ENCODE measurements at regions not wholly inside any gene's neighbourhood (a gene's known extent, or its start where the extent isn't known, plus 50 kb on each side); places are given as distances from the start of the nearest gene placed in this dataset.

DNA sequence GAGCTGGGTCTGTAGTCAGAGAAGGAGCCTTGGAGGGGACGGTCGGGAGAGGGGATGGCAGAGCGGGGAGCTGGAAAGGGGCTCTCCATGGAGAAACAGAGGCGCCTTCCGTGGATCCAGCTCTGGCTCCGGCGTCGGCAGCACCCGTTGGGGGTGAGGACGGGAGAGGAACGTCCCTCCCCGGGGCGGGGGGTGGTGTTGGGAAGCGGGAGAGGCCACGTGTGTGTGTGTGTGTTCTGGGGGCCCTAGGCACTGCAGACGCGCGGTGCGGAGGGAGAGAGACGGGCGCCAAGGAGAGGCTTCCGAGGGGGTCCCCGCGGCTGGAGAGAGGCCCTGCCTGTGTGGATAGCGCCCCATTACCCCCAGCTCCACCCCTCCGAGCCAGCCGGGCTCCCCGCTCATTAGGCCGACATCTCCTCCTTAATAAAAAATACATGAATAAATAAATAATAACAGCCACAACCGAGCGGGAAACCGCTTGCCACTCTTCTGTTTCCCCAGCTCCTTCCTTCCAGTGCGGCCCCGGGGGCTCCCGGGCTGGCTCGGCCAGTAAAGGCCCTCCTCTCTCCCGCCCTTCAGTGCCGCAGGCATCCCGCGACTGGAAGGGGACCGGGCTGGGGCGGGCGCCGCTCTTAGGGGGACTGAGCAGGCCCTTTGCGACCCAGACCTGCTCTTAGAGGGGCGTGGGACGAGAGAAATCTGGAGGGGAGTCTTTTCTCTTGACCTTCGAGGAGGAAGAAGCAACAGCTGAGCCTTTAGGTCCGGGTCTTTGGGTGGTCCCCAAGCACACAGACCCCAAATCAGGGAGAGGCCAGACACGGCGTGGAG, 71.3 kb upstream of the ARAP3 start:
- no peak overlapping the region for H3K4me3 ChIP-seq (ENCODE audit: low read depth, low read length)
- DNase-seq (ENCODE audit: low read depth), result no peak
- TF ChIP-seq, protein P1, sequence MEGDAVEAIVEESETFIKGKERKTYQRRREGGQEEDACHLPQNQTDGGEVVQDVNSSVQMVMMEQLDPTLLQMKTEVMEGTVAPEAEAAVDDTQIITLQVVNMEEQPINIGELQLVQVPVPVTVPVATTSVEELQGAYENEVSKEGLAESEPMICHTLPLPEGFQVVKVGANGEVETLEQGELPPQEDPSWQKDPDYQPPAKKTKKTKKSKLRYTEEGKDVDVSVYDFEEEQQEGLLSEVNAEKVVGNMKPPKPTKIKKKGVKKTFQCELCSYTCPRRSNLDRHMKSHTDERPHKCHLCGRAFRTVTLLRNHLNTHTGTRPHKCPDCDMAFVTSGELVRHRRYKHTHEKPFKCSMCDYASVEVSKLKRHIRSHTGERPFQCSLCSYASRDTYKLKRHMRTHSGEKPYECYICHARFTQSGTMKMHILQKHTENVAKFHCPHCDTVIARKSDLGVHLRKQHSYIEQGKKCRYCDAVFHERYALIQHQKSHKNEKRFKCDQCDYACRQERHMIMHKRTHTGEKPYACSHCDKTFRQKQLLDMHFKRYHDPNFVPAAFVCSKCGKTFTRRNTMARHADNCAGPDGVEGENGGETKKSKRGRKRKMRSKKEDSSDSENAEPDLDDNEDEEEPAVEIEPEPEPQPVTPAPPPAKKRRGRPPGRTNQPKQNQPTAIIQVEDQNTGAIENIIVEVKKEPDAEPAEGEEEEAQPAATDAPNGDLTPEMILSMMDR (IDR thresholded peaks at IDR 0.05; ENCODE audit: low read depth, low read length, missing control alignments), result no peak

DNA sequence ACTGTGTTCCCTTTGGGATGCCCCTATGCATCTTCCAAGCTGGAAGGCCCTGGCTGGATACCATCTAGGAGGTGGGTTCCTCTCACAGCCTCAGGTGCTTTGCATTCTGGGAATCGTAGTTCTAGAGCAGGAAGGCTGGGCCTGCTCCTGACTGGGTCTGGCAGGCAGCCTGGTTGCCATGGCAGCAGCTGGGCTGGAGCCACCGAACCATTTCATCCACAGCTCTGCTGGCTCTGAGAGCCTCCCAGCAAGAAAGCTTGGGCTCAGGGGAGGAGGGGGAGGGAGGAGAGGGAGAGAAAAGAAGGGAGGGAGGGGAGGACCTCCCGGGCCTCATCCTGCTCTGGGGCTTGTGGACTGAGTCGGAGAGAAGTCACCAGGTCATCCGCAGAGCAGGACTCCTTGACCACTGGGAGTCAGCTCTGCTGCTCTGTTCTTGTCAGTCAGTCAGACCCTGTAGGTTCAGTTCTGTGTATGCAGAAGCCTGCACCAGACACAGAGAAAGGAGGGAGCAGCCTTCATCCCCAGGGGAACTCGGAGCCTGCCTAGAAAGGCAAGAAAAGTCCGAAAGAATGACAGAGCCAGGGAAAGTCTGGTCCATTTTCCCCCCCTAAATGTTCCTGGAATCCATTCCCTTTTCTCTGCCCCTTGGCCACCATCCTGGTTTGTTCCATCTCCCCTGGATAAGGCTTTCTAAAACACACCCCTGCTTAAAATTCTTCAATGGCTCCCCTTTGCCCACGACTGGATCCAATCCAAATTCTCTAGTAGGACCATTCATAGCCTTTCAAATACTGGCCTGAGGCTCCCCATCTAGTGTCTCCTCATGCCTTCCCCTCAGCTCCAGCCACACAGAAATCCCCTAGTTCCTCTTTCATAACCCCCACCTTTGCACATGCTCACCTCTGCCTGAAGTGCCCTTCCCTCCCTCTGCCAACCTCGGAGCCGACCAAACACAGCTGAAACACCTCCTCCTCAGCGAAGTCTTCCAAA, 65.4 kb upstream of the ARAP3 start:
- no peak overlapping the region for H3K4me3 ChIP-seq (ENCODE audit: low read depth, low read length)
- TF ChIP-seq, protein P1 (IDR thresholded peaks at IDR 0.05; ENCODE audit: low read depth, low read length, missing control alignments), result no peak
- no peak for DNase-seq (ENCODE audit: low read depth)

DNA sequence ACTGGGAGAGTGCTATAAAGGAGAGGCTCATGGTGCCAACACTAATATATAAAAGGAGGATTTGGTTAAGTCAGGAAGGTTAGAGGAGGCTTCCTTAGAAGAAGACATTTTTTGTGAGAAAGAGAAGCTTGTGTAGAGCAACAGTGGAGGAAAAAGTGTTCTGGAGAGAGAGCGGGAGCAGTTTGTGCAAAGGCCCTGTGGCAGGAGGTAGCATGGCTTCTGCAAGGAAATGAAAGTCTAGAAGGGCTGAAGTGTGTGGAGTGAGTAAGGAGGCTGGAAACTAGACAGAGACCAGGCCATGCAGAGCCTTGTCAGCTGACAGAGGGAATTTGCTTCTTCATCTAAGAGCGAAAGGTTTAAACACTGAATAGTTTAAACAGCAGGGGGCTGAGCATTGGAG, 64.4 kb upstream of the ARAP3 start:
- DNase-seq (ENCODE audit: low read depth), result no peak
- TF ChIP-seq, protein P1 (IDR thresholded peaks at IDR 0.05; ENCODE audit: low read depth, low read length, missing control alignments), result no peak
- no peak overlapping the region for H3K4me3 ChIP-seq (ENCODE audit: low read depth, low read length)

- no peak overlapping the region for H3K4me3 ChIP-seq (ENCODE audit: low read depth, low read length)
- TF ChIP-seq, protein P1 (IDR thresholded peaks at IDR 0.05; ENCODE audit: low read depth, low read length, missing control alignments), result no peak
- no peak for DNase-seq (ENCODE audit: low read depth)
These were observed 63.4 kb upstream of the ARAP3 start for GRCh38 chr5:141745390-141745789.

DNA sequence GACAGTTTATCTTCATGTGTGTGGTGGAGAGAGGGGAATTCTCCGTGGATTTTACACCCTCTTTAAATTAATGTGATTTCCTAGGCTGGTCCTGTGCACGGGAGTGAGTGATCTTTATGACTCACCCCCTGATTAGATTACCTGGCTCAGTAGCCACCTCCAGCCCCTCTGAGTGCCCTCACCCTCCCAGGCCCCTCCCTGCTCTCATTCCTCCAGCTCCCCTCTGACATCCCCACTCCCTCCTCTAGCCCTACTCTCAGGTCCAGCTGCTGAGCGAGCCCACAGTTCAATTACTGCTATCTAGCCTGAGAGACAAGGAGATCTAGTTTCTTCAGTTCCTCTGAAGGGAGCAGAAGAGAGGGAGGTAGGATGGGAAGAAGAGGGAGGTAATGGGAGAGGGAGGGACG, 61.8 kb upstream of the ARAP3 start:
- TF ChIP-seq, protein P1 (IDR thresholded peaks at IDR 0.05; ENCODE audit: low read depth, low read length, missing control alignments), result no peak
- no peak for DNase-seq (ENCODE audit: low read depth)
- no peak overlapping the region for H3K4me3 ChIP-seq (ENCODE audit: low read depth, low read length)

DNA sequence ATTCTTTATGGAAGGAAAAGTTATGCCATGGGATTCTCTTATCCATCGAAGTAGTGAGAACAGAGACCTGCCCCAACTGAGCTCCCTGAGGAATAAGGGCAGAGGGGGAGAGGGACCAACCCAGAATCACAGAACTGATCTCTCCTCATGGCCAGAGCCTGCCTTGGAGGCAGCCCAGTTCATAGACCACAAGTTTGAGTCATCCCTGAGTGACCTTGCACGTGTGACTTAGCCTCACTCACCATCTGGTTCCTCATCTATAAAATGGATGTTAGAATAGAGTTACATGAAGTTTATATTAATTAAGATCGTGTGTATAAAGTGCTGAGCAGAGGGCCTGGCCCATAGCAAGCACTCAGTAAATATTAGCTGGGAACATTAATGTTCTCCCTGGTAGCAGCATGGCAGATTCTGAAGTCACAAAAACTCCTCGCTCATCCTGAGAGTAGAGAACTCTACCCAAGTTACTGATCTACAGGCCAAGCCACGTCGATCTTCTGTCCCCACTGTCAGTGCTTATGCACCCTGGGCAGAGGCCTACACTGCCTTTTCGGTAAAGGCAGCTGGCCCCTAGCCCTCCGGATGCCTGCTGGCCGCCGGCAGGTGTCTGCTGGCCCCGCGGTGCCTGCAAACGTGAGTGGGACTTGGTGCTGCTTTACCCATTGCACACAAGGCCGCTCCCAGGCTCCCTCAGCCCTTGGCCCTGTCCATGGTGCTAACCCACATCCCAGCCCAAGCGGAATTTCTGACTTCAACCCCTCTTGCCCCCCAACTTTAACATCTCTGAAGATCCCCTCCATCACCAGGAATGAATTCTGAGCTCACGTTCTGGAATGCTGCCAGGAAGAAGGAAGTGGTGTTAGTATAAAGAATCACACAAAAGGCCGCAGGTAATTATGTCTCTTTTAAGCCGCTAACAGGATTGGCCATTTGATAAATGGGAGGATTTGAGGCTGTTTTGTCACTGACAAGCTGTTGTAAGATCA, 61.1 kb upstream of the ARAP3 start:
- no peak for DNase-seq (ENCODE audit: low read depth)
- TF ChIP-seq, protein P1 (IDR thresholded peaks at IDR 0.05; ENCODE audit: low read depth, low read length, missing control alignments), result no peak
- H3K4me3 ChIP-seq (ENCODE audit: low read depth, low read length), result no peak overlapping the region
